ENCODE measurements at regions not wholly inside any gene's neighbourhood (a gene's known extent, or its start where the extent isn't known, plus 50 kb on each side); places are given as distances from the start of the nearest gene placed in this dataset.
A peak's percentile ranks its signal among the peaks of the same experiment; 100 is the strongest.

- H3K4me2 ChIP-seq (ENCODE audit: unreplicated experiment), result no peak overlapping the region
- WGBS, 2 experiments (ENCODE audit: low coverage in 1 of 2, low lambda C conversion rate in 2 of 2, missing lambda C conversion rate in 2 of 2), result 50 to 53% methylated on average over 2 of the region's 2 CpGs
- in situ Hi-C loops (cut with MboI), result no loop called here
- no peak overlapping the region for H3K9ac ChIP-seq
- no peak overlapping the region for H3K4me3 ChIP-seq
- H3K4me1 ChIP-seq (ENCODE audit: insufficient read depth), result no peaks in the 10 kb centered on the region
- H3K79me2 ChIP-seq (ENCODE audit: insufficient read depth), result no peaks in the 10 kb centered on the region
- H3K9me2 ChIP-seq (ENCODE audit: insufficient read depth), result no peaks in the 10 kb centered on the region
- H2AFZ ChIP-seq, result no peak overlapping the region
- peaks cover 7% of the 10 kb centered on the region for H3K27me3 ChIP-seq (replicated peaks; ENCODE audit: insufficient read depth)
- H3F3A ChIP-seq (ENCODE audit: insufficient read depth), result no peaks in the 10 kb centered on the region
- H3K9me3 ChIP-seq (ENCODE audit: low read depth), result no peaks in the 10 kb centered on the region
- no peak overlapping the region for H3K27ac ChIP-seq
- no peak for TF ChIP-seq EZH2phosphoT487 (IDR thresholded peaks at IDR 0.05; ENCODE audit: insufficient read depth, low read depth)
- H4K20me1 ChIP-seq (ENCODE audit: insufficient read depth), result no peaks in the 10 kb centered on the region
- no peaks in the 10 kb centered on the region for H3K36me3 ChIP-seq (ENCODE audit: low read depth)
- DNase-seq, result no peak
Observed at GRCh38 chr2:221831051-221831450, 258.9 kb upstream of the EPHA4 start.

DNA sequence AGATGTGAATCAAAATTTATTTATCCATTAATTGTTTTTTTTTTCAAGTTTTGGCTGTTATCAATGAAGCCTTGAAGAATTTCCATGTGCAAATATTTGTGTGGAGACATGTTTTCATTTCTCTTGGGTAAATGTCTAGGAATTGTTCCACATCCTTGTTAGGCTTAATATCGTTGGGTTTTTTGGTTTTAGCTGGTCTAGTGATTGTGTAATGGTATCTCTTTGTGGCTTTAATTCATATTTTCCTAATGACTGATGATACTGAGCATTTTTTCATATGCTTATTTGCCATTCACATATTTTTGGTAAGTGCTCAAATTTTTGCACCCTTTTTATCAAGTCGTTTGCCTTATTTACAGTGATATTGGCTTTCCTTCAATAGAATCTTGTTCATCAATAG is 250.3 kb upstream of the EPHA4 start:
- Histone ChIP-seq H3K9ac (no peak overlapping the region), H3K27ac (no peak overlapping the region), H3K4me2 (ENCODE audit: unreplicated experiment) (no peak overlapping the region), H3F3A (ENCODE audit: insufficient read depth) (no peaks in the 10 kb centered on the region), H3K79me2 (ENCODE audit: insufficient read depth) (no peaks in the 10 kb centered on the region), H3K4me1 (ENCODE audit: insufficient read depth) (no peaks in the 10 kb centered on the region), H3K9me2 (ENCODE audit: insufficient read depth) (no peaks in the 10 kb centered on the region), H3K36me3 (ENCODE audit: low read depth) (no peaks in the 10 kb centered on the region), H3K9me3 (ENCODE audit: low read depth) (no peaks in the 10 kb centered on the region), H3K27me3 (replicated peaks; ENCODE audit: insufficient read depth) (no peaks in the 10 kb centered on the region), H4K20me1 (ENCODE audit: insufficient read depth) (no peaks in the 10 kb centered on the region), H2AFZ (no peak overlapping the region), H3K4me3 (no peak overlapping the region)
- peak; percentile 33 for DNase-seq
- WGBS, 2 experiments (ENCODE audit: low coverage in 1 of 2, low lambda C conversion rate in 2 of 2, missing lambda C conversion rate in 2 of 2), result 12 to 30% methylated on average over 2 of the region's 2 CpGs
- in situ Hi-C loops (cut with MboI), result no loop called here
- no peak for TF ChIP-seq EZH2phosphoT487 (IDR thresholded peaks at IDR 0.05; ENCODE audit: insufficient read depth, low read depth)
- no peak for TF ChIP-seq EZH2 (IDR thresholded peaks at IDR 0.05; ENCODE audit: insufficient read depth, poor library complexity, severe bottlenecking)

DNA sequence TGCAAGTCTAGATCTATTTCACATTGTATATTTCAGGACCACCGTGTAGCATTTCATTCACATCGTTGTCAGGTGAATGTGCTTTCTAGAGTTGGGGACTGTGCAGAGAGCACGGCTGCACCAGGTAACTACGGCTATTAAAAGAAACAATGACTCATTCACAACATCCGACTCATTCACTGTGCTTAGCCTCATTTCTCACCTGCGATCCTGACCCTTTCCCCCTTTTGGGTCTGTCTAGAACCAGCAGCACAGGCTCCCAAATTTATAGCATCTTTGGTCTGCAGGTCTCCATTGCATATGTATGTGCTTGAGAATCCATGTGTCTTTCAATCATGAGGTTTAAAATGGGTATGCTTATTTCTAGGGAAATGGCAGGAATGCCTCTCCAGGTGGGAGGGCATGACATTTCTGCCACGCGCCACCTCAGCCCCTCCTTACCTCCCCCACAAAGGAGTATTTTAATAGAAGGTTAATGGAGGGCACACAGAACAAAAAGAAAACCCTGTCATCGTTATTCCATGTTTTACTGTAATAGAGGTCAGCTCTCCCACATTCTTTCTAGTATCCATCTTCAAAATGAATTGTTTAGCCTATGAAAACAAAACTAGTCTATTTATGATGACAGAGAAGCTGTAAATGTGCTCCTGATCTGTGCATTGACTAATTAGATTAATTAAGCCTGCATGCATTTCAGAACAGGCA is 246.7 kb upstream of the EPHA4 start:
- no peaks in the 10 kb centered on the region for H3F3A ChIP-seq (ENCODE audit: insufficient read depth)
- no peak overlapping the region for H3K27ac ChIP-seq
- no peaks in the 10 kb centered on the region for H3K36me3 ChIP-seq (ENCODE audit: low read depth)
- no peak overlapping the region for H3K4me3 ChIP-seq
- WGBS, 2 experiments (ENCODE audit: low coverage in 1 of 2, low lambda C conversion rate in 2 of 2, missing lambda C conversion rate in 2 of 2), result 20 to 31% methylated on average over 9 of the region's 9 CpGs
- no peaks in the 10 kb centered on the region for H3K27me3 ChIP-seq (replicated peaks; ENCODE audit: insufficient read depth)
- H3K9me2 ChIP-seq (ENCODE audit: insufficient read depth), result no peaks in the 10 kb centered on the region
- TF ChIP-seq EZH2 (IDR thresholded peaks at IDR 0.05; ENCODE audit: insufficient read depth, poor library complexity, severe bottlenecking), result no peak
- no peak for TF ChIP-seq EZH2phosphoT487 (IDR thresholded peaks at IDR 0.05; ENCODE audit: insufficient read depth, low read depth)
- H3K4me1 ChIP-seq (ENCODE audit: insufficient read depth), result no peaks in the 10 kb centered on the region
- no peak overlapping the region for H3K4me2 ChIP-seq (ENCODE audit: unreplicated experiment)
- H3K9me3 ChIP-seq (ENCODE audit: low read depth), result no peaks in the 10 kb centered on the region
- H3K79me2 ChIP-seq (ENCODE audit: insufficient read depth), result no peaks in the 10 kb centered on the region
- H3K9ac ChIP-seq, result no peak overlapping the region
- in situ Hi-C loops (cut with MboI), result no loop called here
- DNase-seq, result no peak
- no peaks in the 10 kb centered on the region for H4K20me1 ChIP-seq (ENCODE audit: insufficient read depth)
- H2AFZ ChIP-seq, result no peak overlapping the region

DNA sequence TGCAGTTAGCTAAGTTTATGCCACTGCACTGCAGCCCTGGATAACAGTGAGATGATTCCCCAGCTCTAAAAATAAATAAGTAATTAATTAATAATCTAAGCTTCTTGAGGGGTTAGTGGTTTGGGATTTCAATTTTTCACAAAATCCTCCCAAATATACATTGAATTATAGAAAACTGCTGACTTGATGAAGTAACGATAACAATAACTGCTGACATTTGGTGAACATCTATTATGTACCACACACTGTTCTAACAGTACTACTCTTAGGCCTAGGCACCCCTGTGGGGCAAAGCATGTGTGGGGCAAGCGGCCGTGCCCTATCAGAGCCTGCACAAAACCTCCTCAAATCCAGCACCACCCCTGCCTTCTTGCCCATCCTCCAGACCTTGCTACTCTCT is 245.8 kb upstream of the EPHA4 start:
- Histone ChIP-seq H3K9me3 (ENCODE audit: low read depth) (no peaks in the 10 kb centered on the region), H3K4me3 (no peak overlapping the region), H2AFZ (no peak overlapping the region), H4K20me1 (ENCODE audit: insufficient read depth) (no peaks in the 10 kb centered on the region), H3K36me3 (ENCODE audit: low read depth) (no peaks in the 10 kb centered on the region), H3K27ac (no peak overlapping the region), H3K27me3 (replicated peaks; ENCODE audit: insufficient read depth) (no peaks in the 10 kb centered on the region), H3K4me1 (ENCODE audit: insufficient read depth) (no peaks in the 10 kb centered on the region), H3K4me2 (ENCODE audit: unreplicated experiment) (no peak overlapping the region), H3K9me2 (ENCODE audit: insufficient read depth) (no peaks in the 10 kb centered on the region), H3K9ac (no peak overlapping the region), H3F3A (ENCODE audit: insufficient read depth) (no peaks in the 10 kb centered on the region), H3K79me2 (ENCODE audit: insufficient read depth) (no peaks in the 10 kb centered on the region)
- in situ Hi-C loops (cut with MboI), result no loop called here
- WGBS, 2 experiments (ENCODE audit: low coverage in 1 of 2, low lambda C conversion rate in 2 of 2, missing lambda C conversion rate in 2 of 2), result 43 to 45% methylated on average over 3 of the region's 3 CpGs
- TF ChIP-seq EZH2 (IDR thresholded peaks at IDR 0.05; ENCODE audit: insufficient read depth, poor library complexity, severe bottlenecking) (no peak), EZH2phosphoT487 (IDR thresholded peaks at IDR 0.05; ENCODE audit: insufficient read depth, low read depth) (no peak)
- no peak for DNase-seq

GRCh38 chr2:221817052-221817451 is 244.9 kb upstream of the EPHA4 start:
- H3K79me2 ChIP-seq (ENCODE audit: insufficient read depth), result no peaks in the 10 kb centered on the region
- H3F3A ChIP-seq (ENCODE audit: insufficient read depth), result no peaks in the 10 kb centered on the region
- H3K9me3 ChIP-seq (ENCODE audit: low read depth), result no peaks in the 10 kb centered on the region
- DNase-seq, result peak; percentile 22
- no peak overlapping the region for H2AFZ ChIP-seq
- no peaks in the 10 kb centered on the region for H3K36me3 ChIP-seq (ENCODE audit: low read depth)
- no peaks in the 10 kb centered on the region for H3K4me1 ChIP-seq (ENCODE audit: insufficient read depth)
- no peaks in the 10 kb centered on the region for H4K20me1 ChIP-seq (ENCODE audit: insufficient read depth)
- no peak for TF ChIP-seq EZH2phosphoT487 (IDR thresholded peaks at IDR 0.05; ENCODE audit: insufficient read depth, low read depth)
- TF ChIP-seq EZH2 (IDR thresholded peaks at IDR 0.05; ENCODE audit: insufficient read depth, poor library complexity, severe bottlenecking), result no peak
- no peaks in the 10 kb centered on the region for H3K27me3 ChIP-seq (replicated peaks; ENCODE audit: insufficient read depth)
- no peak overlapping the region for H3K27ac ChIP-seq
- H3K9ac ChIP-seq, result no peak overlapping the region
- in situ Hi-C loops (cut with MboI), result no loop called here
- H3K9me2 ChIP-seq (ENCODE audit: insufficient read depth), result no peaks in the 10 kb centered on the region
- H3K4me3 ChIP-seq, result no peak overlapping the region
- H3K4me2 ChIP-seq (ENCODE audit: unreplicated experiment), result no peak overlapping the region
- 78 to 81% methylated on average over 4 of the region's 4 CpGs for WGBS, 2 experiments (ENCODE audit: low coverage in 1 of 2, low lambda C conversion rate in 2 of 2, missing lambda C conversion rate in 2 of 2)
